Rectal smooth muscle tissue (tissue), 1 donor: ENCODE measurements at regions not wholly inside any gene's neighbourhood (a gene's known extent, or its start where the extent isn't known, plus 50 kb on each side); places are given as distances from the start of the nearest gene placed in this dataset.

ENCODE experiments used
- H3K27ac ChIP-seq: one replicate; pipeline ENCODE4 v1.7.0; 2013; ENCODE audit warnings: low read depth, low read length, inconsistent platforms
- H3K27me3 ChIP-seq: one replicate; pipeline ENCODE4 v1.7.0; 2013; ENCODE audit warnings: low read length; ENCODE audit not compliant: control insufficient read depth, insufficient read depth
- H3K36me3 ChIP-seq: one replicate; pipeline ENCODE4 v1.7.0; 2013; ENCODE audit warnings: low read length; ENCODE audit not compliant: control insufficient read depth, insufficient read depth
- H3K4me1 ChIP-seq: one replicate; pipeline ENCODE4 v1.7.0; 2013; ENCODE audit warnings: low read length; ENCODE audit not compliant: control insufficient read depth, insufficient read depth
- H3K4me3 ChIP-seq: one replicate; pipeline ENCODE4 v1.7.0; 2013; ENCODE audit warnings: low read length
- H3K9ac ChIP-seq: one replicate; pipeline ENCODE4 v1.7.0; 2013; ENCODE audit warnings: low read length

DNA sequence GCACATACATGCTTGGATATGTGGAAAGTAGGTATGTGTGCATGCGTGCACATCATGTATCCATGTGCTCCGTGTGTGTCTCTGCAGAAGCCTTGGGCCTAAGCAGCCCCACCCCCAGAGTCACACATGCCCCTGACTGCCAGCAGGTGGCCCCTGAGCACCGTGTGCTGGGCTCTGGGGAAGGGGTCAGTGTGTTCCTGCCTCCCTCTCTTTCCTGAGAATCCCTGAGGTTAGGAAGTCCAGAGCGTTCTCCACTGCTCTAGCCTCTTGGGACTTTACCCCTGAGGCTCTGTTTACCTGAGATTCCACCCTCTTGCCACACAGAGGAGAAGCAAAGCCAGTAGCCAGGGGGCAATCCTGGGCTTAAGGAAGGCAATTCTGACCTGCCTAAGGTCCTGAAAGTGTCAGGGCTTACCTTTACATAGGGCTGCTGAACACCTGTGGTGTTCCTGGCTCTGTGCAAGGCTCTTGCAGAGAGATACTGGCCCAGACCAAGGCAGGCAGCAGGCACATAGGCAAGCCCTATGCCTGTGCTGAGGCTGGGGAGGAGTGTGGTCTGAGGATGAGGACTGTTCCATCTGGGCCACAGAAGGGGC is 207.3 kb downstream of the TMEM38B start:
- Histone ChIP-seq H3K4me3 (no peak overlapping the region), H3K27ac (no peak overlapping the region), H3K36me3 (no peaks in the 10 kb centered on the region), H3K9ac (no peak overlapping the region), H3K27me3 (no peaks in the 10 kb centered on the region), H3K4me1 (no peaks in the 10 kb centered on the region)

DNA sequence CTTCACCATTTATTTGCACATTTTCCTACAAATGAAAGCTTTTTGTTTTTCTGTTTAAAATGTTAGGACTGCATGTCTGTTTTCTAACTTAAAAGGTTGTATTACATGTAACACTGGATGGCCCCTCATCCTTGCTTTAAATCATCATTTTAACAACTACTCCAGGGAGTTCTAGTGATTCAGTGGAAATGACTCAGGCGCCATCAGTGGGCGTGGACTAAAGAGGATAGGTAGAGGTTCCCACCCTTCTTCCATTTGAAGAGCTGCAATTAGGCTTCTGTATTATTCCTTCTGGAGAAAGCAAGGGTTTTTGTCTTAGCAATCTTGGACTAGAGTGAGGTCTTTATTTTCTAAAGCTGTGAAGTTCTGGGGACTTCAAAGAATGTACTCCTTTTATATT is 213.7 kb downstream of the TMEM38B start:
- Histone ChIP-seq H3K9ac (no peak overlapping the region), H3K36me3 (no peaks in the 10 kb centered on the region), H3K27me3 (no peaks in the 10 kb centered on the region), H3K27ac (no peak overlapping the region), H3K4me1 (peaks cover 6% of the 10 kb centered on the region), H3K4me3 (no peak overlapping the region)

DNA sequence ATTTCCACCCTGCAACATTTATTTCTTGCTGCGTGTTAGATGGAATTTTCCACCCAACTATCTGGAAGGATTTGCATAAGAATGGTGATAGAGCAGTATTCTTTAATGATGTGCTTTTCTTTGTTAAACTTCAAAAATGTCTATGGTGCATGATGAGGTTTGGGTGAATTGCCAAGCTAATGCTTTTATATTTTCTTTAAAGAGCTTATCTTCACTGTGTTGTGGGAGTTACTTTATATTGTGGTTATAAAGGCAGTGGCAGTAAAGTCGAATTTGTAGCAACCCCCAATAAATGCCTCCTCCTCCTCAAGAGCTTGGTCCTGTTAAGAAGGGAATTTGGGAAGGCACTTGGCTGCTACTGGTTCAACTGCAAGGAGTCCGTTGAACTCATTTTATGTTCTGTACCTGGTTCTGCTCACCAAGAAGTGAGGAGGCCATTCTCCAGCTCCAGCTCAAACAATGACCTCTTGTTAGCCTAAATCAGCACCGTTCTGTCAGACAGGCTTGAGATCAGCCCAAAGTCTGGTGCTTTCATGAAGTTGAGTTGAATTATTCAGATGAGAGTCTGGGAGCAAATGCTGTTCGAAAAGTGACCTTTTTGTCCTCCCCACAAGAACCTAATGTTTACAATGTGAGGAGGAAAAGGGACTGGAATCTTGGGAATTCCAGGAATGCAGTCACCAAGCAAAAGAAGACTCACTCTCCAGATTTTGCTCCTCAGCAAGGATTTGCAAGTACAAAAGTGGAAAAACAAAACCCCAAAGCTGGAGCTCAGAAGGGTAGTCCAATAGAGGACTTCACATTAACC is 217.0 kb downstream of the TMEM38B start:
- H3K4me3 ChIP-seq, result no peak overlapping the region
- no peaks in the 10 kb centered on the region for H3K27me3 ChIP-seq
- no peak overlapping the region for H3K9ac ChIP-seq
- H3K27ac ChIP-seq, result no peak overlapping the region
- H3K4me1 ChIP-seq, result peaks cover 6% of the 10 kb centered on the region
- no peaks in the 10 kb centered on the region for H3K36me3 ChIP-seq

DNA sequence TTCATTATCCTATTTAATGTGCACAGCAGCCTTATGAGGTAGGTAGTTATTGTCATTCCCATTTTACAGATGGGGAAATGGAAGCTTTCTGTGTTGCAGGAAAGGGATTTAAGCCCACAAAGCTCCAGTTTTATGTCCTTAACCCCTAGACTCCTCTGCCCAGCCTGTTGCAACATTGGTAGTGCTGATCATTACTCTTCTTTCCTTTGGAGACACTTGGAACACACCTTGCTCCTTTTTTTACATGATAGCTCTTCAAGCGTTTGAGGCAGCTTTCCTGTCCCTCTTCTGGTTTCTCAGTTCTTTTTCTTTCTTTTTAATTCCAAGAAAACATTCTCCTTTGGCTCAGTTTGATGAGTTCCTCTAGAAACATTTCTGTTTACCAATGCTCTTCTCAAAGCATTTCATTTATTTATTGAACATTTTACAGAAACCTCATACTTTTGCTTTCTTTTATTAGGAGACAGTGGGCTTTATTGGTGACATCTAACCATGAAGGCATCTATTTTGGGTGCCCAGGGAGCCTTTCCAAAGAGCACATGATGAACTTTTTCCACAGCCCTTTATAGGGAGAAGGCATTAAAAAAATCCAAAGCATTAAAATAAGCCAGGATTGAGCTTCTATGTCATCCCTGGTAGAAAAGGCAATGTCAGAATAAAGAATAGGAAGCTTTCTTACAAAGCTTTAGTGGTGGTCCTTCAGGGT is 218.0 kb downstream of the TMEM38B start:
- Histone ChIP-seq H3K4me3 (no peak overlapping the region), H3K9ac (no peak overlapping the region), H3K27ac (no peak overlapping the region)

DNA sequence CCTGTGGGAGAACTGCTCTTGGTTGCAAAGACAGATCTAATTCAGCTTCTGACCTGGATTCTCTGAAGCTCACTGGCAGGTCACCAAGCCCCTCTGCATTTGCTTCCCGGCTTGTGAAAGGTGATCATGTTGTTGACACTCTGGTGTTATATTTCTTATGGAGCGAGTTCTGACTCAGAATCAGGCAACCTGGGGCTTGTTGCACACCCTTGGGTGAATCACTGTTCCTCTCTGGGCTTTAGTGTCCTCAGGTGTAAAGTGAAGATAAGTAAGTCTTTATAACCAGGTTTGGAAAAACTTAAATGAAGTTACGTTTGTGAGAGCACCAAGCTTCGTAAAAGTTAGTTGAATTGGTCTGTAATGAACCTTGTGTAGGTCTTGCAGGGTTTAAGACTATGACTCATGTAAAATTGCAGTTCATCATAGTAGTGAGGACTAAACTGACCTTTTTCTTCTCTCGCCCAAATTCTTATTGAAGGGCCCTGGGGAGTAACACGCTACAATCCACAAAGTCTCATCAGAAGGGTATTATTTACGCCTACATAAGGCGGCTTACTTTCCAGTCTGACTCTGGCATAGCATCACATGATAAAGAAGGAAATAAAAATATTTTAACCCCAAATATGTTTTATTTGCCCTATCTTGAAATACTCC is 218.6 kb downstream of the TMEM38B start:
- no peaks in the 10 kb centered on the region for H3K27me3 ChIP-seq
- no peak overlapping the region for H3K27ac ChIP-seq
- peaks cover 6% of the 10 kb centered on the region for H3K4me1 ChIP-seq
- H3K9ac ChIP-seq, result no peak overlapping the region
- H3K4me3 ChIP-seq, result no peak overlapping the region
- H3K36me3 ChIP-seq, result no peaks in the 10 kb centered on the region

More for the DNA sequence above, 218.0 kb downstream of the TMEM38B start:
- no peaks in the 10 kb centered on the region for H3K27me3 ChIP-seq
- H3K36me3 ChIP-seq, result no peaks in the 10 kb centered on the region
- peaks cover 6% of the 10 kb centered on the region for H3K4me1 ChIP-seq

DNA sequence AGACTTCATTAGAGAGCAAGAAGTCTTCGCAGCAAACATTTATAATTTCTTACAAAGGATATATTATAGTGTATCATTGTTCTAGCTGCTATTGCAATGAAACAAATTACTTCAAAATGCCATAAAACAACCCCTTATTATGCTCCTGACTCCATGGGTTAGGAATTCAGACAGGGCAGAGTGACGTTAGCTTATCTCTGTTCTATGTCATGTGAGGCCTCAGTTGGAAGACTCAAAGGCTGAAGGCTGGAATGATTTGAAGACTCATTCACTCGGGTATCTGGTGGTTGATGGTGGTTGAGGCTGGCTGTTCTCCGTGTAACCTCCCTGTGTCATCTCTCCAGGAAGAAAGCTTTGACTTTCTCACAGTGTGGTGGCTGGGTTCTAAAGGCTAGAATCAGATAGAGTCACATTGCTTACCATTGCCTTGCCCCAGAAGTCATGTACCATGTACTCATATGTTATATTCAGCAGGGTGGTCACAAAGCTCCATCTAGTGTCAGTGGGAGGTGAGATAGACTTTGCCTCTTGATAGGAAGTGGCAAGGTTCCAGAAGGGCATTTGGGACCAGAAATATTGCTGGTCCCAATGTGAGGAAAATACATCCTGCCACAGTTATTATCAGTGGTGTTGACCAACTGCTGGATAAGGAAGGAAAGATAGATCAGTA is 226.9 kb downstream of the TMEM38B start:
- Histone ChIP-seq H3K27ac (no peak overlapping the region), H3K4me1 (no peaks in the 10 kb centered on the region), H3K36me3 (no peaks in the 10 kb centered on the region), H3K4me3 (no peak overlapping the region), H3K9ac (no peak overlapping the region), H3K27me3 (peaks cover 2% of the 10 kb centered on the region)

DNA sequence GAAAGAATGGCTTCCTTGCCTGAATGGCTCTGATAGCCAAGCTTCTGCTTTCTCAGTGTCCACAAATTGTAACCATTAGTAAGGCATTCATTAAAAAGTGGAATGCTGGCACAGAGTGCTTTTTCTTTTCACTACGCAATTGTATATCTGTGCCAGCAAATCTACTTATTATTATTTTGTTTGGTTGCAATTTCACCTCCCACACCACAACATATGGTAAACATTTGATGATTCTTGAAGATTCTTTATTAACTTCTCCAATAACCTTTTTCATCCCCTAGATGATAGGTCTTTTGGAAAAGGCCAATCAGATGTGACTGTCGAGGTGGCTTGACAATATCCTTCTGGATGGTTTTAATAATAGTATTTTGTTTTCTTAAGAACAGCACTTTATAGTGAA is 234.1 kb downstream of the TMEM38B start:
- Histone ChIP-seq H3K27me3 (peaks cover 2% of the 10 kb centered on the region), H3K9ac (no peak overlapping the region), H3K4me3 (no peak overlapping the region), H3K36me3 (no peaks in the 10 kb centered on the region), H3K4me1 (no peaks in the 10 kb centered on the region), H3K27ac (no peak overlapping the region)

DNA sequence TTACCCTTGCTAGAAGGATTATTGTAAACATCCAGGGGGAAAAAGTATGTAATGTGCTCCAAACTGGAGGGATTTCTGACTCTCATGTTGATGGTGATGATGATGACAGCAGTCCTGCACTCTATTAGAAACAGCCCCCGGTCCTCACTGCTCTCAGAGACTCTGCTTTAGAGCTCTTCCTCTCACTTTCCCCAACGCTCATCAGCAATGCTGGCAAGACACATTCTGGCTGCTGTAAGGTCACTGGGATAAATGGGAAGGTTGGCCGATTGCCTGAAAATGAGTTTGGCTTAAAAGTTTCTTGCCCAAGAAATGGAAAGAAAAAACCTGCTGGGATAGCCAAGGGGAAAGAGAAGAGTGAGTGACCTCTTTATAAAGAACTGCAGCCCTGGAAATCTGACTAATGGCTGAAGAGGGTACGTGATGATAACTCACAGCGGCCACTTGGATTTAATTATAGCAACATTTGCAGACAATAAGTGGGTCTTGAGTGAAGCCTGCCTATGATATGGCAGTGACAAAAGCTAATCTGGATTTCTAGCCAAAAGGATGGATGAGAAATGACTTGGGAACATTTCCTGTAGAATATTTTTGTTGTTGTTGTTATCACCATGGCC is 235.8 kb downstream of the TMEM38B start:
- H3K9ac ChIP-seq, result no peak overlapping the region
- H3K27me3 ChIP-seq, result peaks cover 2% of the 10 kb centered on the region
- H3K4me1 ChIP-seq, result no peaks in the 10 kb centered on the region
- no peak overlapping the region for H3K4me3 ChIP-seq
- no peak overlapping the region for H3K27ac ChIP-seq
- H3K36me3 ChIP-seq, result no peaks in the 10 kb centered on the region

DNA sequence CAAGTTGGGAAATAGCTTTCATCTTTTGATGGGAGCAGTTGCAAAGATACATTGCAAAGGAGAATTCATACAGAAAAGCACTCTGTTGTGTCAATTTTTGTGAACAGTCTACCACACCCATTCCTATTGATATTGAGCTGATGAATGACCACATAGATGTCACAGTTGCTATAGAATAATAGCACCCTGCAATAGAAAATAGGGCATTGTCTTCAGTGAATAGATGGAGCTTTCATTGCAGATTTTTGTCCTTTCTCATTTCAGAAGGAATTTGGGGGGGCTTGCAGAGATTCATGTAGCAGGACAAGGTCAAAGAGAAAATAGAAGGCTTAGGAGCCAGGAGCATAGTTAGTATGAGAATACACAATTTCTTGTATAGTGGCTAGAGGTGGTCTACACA is 237.9 kb downstream of the TMEM38B start:
- Histone ChIP-seq H3K4me3 (no peak overlapping the region), H3K27me3 (no peaks in the 10 kb centered on the region), H3K4me1 (no peaks in the 10 kb centered on the region), H3K36me3 (no peaks in the 10 kb centered on the region), H3K27ac (no peak overlapping the region), H3K9ac (no peak overlapping the region)

DNA sequence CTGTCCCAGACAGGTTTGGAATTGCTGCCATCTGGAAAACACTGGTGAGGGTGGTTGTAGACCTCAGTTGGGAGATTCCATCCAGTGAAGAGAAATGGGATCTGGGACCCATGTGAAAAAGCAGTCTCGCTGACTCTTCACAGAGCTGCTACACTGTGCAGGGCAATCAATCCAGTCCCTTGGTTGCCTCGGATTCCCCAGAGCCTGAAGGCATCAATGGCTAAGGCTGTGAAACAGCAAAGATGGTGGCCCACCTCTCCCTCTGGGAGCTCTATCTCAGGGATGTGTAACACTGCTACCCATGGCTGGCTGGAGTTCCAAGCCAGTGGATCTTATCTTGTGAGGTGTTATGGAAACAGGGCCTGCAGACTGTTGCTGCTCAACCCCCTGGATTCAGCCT is 256.1 kb downstream of the TMEM38B start:
- Histone ChIP-seq H3K9ac (no peak overlapping the region), H3K4me3 (no peak overlapping the region), H3K27ac (no peak overlapping the region), H3K36me3 (no peaks in the 10 kb centered on the region), H3K27me3 (no peaks in the 10 kb centered on the region), H3K4me1 (no peaks in the 10 kb centered on the region)

DNA sequence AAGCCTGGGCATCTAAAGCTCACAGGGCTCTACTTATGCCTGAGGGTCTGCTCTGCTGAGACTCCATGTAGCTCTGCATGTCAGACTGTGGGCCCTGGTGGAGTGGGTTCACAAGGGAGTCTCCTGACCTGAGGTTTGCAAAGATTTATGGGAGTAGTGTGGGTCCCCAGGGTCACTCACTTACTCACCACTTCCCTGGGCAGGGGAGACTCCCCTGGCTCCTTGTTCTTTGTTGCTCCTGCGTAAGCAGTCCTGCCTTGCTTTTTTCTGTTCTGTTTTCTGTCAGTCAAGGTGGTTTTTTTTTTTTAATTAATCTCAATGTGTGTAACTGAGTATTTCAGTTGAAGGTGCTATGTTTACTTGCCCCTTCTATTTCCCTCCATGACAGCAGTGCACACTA is 256.6 kb downstream of the TMEM38B start:
- Histone ChIP-seq H3K27ac (no peak overlapping the region), H3K27me3 (no peaks in the 10 kb centered on the region), H3K4me3 (no peak overlapping the region), H3K36me3 (no peaks in the 10 kb centered on the region), H3K9ac (no peak overlapping the region), H3K4me1 (no peaks in the 10 kb centered on the region)

DNA sequence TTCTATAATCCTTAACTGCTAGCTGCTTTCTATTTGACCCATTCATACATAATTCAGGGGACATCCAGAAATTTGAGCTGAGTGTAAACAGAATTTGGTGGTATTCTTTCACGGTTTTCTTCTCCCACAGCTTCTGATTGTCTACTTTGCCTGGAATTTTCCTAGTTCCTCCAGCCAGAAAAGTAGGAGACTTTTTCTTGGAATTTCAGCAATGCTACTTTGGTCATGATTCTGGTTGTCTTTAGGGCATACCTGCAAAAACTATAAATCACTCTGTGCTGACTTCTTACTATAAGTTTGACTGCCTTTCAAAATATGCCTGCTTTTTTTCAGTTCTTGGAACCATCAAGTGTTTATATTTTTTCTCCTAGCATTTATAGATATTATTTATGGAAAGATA is 260.2 kb downstream of the TMEM38B start:
- no peak overlapping the region for H3K9ac ChIP-seq
- no peak overlapping the region for H3K4me3 ChIP-seq
- H3K27ac ChIP-seq, result no peak overlapping the region
- H3K27me3 ChIP-seq, result no peaks in the 10 kb centered on the region
- no peaks in the 10 kb centered on the region for H3K36me3 ChIP-seq
- H3K4me1 ChIP-seq, result no peaks in the 10 kb centered on the region
